ENCODE measurements at regions not wholly inside any gene's neighbourhood (a gene's known extent, or its start where the extent isn't known, plus 50 kb on each side); places are given as distances from the start of the nearest gene placed in this dataset.
"Not testable (repeated sequence)": the region's sequence is repeated elsewhere in the genome, so short reads cannot be mapped to it uniquely, and the experiment has no call there.

DNA sequence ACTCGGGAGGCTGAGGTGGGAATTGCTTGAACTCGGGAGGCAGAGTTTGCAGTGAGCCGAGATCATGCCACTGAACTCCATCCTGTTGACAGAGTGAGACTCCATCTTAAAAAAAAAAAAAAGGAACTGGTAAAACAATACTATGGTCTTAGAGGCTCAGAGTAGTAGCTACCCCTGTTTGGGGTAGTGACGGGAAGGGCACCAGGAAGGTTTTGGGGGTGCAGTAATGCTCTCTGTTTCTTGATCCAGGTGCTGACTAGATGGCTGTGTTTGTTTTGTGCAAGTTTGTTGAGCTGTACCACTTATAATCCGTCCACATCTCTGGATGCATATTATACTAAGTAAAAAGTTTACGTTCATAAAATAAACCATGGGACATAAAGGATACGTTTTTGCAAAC is 765.8 kb upstream of the TPTE start:
- Histone ChIP-seq H3K9me3 (peaks cover 3 to 13% of the 10 kb centered on the region in 2 donors), H3K4me1 (no peaks in the 10 kb centered on the region), H3K36me3 (no peaks in the 10 kb centered on the region), H3K27me3 (no peaks in the 10 kb centered on the region), H3K27ac (no peak overlapping the region), H3K4me3 (no peak overlapping the region)
- TF ChIP-seq, protein P1, sequence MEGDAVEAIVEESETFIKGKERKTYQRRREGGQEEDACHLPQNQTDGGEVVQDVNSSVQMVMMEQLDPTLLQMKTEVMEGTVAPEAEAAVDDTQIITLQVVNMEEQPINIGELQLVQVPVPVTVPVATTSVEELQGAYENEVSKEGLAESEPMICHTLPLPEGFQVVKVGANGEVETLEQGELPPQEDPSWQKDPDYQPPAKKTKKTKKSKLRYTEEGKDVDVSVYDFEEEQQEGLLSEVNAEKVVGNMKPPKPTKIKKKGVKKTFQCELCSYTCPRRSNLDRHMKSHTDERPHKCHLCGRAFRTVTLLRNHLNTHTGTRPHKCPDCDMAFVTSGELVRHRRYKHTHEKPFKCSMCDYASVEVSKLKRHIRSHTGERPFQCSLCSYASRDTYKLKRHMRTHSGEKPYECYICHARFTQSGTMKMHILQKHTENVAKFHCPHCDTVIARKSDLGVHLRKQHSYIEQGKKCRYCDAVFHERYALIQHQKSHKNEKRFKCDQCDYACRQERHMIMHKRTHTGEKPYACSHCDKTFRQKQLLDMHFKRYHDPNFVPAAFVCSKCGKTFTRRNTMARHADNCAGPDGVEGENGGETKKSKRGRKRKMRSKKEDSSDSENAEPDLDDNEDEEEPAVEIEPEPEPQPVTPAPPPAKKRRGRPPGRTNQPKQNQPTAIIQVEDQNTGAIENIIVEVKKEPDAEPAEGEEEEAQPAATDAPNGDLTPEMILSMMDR (IDR thresholded peaks at IDR 0.05): no peak
- TF ChIP-seq POLR2AphosphoS5 (IDR thresholded peaks at IDR 0.05) (no peak), POLR2A (IDR thresholded peaks at IDR 0.05) (no peak)
- intact Hi-C loops (cut with DNase I; ENCODE audit: low total_unique reads): no loop called here
- DNase-seq (ENCODE audit: low spot score in 2 of 2): no peak

DNA sequence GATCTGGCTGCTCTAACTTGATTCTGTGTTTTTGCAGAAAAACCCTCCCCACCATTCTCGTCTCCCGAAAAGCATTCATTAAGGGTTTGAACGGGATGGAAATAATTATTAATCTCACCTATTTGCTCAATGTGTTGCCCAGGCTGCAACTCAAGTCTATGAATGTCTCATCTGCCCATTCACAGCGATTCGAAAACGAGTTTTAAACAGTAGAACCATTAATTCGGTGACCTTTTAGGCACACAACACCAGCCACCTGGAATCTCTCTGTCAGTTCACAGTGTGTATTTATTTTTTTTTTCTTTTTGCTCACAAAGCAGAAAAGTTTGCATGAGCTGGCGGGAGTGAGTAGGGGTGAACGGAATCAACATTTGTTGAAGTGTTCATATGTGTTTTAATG is 764.7 kb upstream of the TPTE start:
- H3K36me3 ChIP-seq: no peaks in the 10 kb centered on the region
- intact Hi-C loops (cut with DNase I; ENCODE audit: low total_unique reads): no loop called here
- TF ChIP-seq, protein P1 (IDR thresholded peaks at IDR 0.05): no peak
- TF ChIP-seq POLR2A (IDR thresholded peaks at IDR 0.05): no peak
- no peak for TF ChIP-seq POLR2AphosphoS5 (IDR thresholded peaks at IDR 0.05)
- H3K27ac ChIP-seq: no peak overlapping the region
- no peak overlapping the region for H3K4me3 ChIP-seq
- no peak for DNase-seq (ENCODE audit: low spot score in 2 of 2)
- H3K9me3 ChIP-seq: peaks cover 9 to 17% of the 10 kb centered on the region in 2 donors
- no peaks in the 10 kb centered on the region for H3K27me3 ChIP-seq
- H3K4me1 ChIP-seq: no peaks in the 10 kb centered on the region

DNA sequence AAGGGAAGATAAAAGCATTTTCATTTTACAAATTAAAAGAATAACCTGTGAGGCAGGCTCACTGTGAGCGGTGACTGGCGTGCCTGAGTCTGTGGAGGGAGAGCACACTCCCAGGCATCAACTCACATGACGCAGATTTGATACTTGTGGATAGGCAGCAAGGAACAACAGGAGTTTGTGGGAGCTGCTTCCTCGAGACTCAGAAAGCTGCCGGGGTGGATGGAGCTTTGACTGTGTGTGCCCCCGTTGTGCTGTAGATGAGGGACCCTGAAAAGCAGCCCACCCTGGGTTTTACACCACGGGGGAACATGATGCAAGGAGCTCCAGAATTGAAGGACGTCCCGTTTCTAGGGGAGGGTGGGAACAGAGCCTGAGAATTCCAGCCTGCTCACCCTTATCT is 764.3 kb upstream of the TPTE start:
- intact Hi-C loops (cut with DNase I; ENCODE audit: low total_unique reads); H3K4me3 ChIP-seq; H3K27me3 ChIP-seq; H3K27ac ChIP-seq; DNase-seq (ENCODE audit: low spot score in 2 of 2); H3K36me3 ChIP-seq; H3K4me1 ChIP-seq: not testable (repeated sequence)
- H3K9me3 ChIP-seq: peaks cover 9 to 19% of the 10 kb centered on the region in 2 donors

DNA sequence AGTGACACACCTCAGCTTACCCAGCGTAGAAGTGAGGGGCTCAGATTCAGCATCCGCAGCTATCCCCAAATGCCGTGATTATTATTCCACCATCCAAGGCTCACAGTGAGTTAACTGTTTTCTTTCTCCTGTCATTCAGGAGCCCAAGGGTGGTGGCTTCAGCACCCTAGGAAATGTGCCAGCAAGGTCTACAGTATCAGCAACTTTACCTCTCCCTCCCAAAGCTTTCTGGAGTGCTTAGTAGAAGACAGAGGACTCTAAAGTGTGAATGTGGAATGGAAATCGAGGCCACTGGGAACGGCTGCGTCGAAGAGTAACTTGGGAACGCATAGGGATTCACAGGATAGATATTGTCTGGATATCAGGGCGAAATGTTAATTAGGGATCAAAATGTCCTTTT is 763.8 kb upstream of the TPTE start:
- H3K27ac ChIP-seq; intact Hi-C loops (cut with DNase I; ENCODE audit: low total_unique reads); H3K4me3 ChIP-seq; DNase-seq (ENCODE audit: low spot score in 2 of 2); H3K4me1 ChIP-seq; H3K36me3 ChIP-seq; H3K27me3 ChIP-seq: not testable (repeated sequence)
- H3K9me3 ChIP-seq: peaks cover 9 to 19% of the 10 kb centered on the region in 2 donors

DNA sequence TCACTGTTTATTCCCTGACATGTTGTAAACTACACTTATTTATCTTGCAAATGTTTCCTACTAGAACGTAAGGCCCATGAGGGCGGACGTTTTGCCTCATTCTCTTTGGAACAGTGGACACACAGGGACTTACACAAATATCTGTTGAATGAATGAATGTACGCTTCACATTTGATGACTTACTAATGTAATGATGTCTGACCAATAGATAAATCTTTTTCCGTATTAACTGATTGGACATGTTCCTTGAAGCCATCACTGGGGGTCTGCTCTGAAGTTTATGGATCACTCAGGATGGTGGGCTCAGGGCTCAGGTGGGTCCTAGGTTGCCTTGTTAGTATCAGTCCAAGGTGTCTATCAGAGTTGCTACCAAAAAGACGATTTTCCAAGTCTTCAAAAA is 763.2 kb upstream of the TPTE start:
- Histone ChIP-seq H3K4me1 (no peaks in the 10 kb centered on the region), H3K27me3 (no peaks in the 10 kb centered on the region), H3K4me3 (no peak overlapping the region), H3K27ac (no peak overlapping the region), H3K36me3 (no peaks in the 10 kb centered on the region), H3K9me3 (peaks cover 9 to 19% of the 10 kb centered on the region in 2 donors)
- no peak for DNase-seq (ENCODE audit: low spot score in 2 of 2)
- TF ChIP-seq POLR2A (IDR thresholded peaks at IDR 0.05): no peak
- TF ChIP-seq POLR2AphosphoS5 (IDR thresholded peaks at IDR 0.05): no peak
- TF ChIP-seq, protein P1 (IDR thresholded peaks at IDR 0.05): no peak
- intact Hi-C loops (cut with DNase I; ENCODE audit: low total_unique reads): no loop called here

DNA sequence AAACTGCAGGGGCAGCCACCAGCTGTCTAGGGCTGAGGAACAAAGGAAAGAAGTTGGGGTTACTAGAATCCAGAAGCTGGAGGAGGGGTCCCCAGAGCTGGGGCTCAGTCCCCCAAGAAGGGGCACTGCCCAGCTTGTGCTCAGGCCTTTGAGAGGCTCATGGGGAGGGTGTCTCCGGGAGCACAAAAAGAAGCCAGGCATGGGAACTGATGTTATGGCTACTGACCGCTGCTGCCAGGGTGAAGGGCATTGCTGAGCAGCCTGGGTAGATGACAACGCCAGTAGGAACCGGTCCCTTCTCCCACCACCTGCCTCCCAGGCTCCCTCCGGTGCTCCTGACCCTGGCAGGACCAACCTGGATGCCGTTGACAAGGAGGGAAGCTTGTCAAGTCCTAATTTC is 762.5 kb upstream of the TPTE start:
- Histone ChIP-seq H3K9me3 (peaks cover 9 to 19% of the 10 kb centered on the region in 2 donors), H3K27ac (no peak overlapping the region), H3K36me3 (no peaks in the 10 kb centered on the region), H3K4me1 (no peaks in the 10 kb centered on the region), H3K4me3 (no peak overlapping the region), H3K27me3 (no peaks in the 10 kb centered on the region)
- intact Hi-C loops (cut with DNase I; ENCODE audit: low total_unique reads): no loop called here
- DNase-seq (ENCODE audit: low spot score in 2 of 2): no peak
- no peak for TF ChIP-seq POLR2AphosphoS5 (IDR thresholded peaks at IDR 0.05)
- TF ChIP-seq POLR2A (IDR thresholded peaks at IDR 0.05): no peak
- TF ChIP-seq, protein P1 (IDR thresholded peaks at IDR 0.05): no peak
